ENCODE measurements at regions not wholly inside any gene's neighbourhood (a gene's known extent, or its start where the extent isn't known, plus 50 kb on each side); places are given as distances from the start of the nearest gene placed in this dataset.

DNA sequence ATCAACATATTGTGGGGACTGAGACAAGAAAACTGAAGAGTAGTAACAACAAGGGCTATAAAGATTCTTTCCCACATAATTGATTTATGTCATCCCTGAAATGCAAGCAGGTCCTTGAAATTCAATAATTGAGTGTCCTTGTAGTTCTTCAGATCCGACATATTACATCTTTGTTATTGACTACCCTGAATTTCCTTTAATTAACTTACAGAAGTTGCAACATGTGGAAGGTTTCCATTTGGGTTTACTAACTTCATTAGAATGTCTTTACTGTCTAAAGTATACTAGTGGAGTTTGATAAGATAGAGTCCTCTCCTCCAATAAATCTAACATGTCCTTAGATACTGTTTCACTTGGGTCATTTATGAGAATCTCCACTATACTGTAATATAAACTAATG, 951.8 kb downstream of the SLC6A15 start:
- DNase-seq (ENCODE audit: low read depth), result no peak
- no peak overlapping the region for H3K4me3 ChIP-seq (ENCODE audit: low read depth, low read length)
- TF ChIP-seq, protein P1, sequence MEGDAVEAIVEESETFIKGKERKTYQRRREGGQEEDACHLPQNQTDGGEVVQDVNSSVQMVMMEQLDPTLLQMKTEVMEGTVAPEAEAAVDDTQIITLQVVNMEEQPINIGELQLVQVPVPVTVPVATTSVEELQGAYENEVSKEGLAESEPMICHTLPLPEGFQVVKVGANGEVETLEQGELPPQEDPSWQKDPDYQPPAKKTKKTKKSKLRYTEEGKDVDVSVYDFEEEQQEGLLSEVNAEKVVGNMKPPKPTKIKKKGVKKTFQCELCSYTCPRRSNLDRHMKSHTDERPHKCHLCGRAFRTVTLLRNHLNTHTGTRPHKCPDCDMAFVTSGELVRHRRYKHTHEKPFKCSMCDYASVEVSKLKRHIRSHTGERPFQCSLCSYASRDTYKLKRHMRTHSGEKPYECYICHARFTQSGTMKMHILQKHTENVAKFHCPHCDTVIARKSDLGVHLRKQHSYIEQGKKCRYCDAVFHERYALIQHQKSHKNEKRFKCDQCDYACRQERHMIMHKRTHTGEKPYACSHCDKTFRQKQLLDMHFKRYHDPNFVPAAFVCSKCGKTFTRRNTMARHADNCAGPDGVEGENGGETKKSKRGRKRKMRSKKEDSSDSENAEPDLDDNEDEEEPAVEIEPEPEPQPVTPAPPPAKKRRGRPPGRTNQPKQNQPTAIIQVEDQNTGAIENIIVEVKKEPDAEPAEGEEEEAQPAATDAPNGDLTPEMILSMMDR (conservative IDR thresholded peaks at IDR 0.05; ENCODE audit: low read depth, low read length), result no peak

DNA sequence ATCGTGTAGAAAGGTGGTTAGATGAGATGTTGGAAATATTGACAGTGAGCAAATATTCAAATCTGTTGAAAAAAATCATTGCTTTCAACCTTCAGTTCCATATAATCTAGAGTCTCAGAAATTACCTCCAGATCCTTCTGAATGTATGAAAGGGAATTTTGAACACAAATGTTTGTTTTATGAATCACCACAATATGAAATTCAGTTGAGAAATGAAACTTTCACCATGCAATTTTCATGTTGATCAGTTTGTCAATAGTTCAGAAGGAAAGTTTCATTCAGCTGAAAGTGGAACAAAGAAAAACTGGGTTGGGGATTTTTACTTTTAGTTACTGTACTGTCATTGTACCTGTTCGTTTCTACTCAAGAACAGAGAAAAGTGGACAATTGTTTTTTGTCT, 953.6 kb downstream of the SLC6A15 start:
- no peak for DNase-seq (ENCODE audit: low read depth)
- TF ChIP-seq, protein P1 (conservative IDR thresholded peaks at IDR 0.05; ENCODE audit: low read depth, low read length), result no peak
- H3K4me3 ChIP-seq (ENCODE audit: low read depth, low read length), result no peak overlapping the region

DNA sequence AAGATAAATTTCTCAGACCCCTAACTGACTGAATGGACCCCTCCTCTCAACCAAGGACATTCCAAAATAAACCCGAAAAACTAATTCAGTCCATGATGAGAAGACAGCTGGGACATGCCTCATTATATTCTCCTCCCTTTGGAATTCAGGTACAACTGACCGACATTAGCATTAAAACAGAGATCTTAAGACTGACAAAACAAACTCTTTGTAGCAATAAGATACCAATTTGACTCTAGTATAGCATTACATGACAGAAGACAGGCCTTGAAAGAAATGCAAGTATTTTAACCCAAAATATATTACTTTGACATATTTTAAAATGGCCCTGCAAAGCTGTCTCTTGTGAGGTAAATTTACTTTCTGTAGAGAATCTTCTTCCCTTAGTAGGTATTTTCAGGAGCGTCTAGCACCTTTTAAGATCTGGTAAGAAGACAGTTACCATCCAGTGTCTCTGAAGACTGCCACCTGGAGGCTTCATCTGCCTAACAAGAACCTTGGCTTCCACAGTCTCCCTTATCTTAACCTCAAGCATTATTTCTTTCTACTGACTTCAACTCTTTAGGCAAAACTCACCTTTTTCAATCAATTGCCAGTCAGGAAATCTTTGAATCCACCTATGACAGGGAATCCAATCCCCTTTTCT, 957.5 kb downstream of the SLC6A15 start:
- TF ChIP-seq, protein P1 (conservative IDR thresholded peaks at IDR 0.05; ENCODE audit: low read depth, low read length), result peak; percentile 50
- no peak overlapping the region for H3K4me3 ChIP-seq (ENCODE audit: low read depth, low read length)
- DNase-seq (ENCODE audit: low read depth), result no peak

DNA sequence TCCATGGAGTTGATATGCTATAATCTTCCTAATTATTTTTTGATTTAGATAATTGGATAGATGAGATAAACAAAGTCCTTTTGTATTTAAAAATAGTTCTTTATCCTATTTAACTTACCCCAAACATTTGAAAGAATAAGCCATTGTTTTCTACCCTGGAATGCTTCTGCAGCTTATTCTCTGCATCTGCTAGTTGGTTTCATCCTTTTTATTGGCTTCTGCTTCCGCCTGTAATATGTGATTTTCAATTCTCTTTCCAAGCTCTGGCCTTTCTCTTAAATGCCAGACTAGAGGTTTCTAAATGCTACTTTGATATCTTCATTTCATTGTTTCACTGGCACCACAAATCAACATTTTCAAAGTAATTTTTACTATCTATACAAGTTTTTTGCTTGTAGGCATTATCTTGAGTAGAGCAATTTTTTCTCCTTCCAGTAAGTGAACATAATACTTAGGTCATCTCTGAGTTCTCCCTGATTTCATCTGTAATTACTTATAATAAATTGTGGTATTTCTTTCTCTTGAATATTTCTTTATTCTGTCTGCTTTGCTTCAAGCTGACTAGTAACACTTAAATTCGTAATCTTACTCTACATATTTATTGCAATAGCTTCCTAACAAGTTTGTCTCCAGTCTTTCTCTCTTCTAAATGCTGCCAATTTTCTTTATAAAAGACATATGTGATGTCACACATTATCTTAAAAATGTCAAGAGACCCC, 958.4 kb downstream of the SLC6A15 start:
- TF ChIP-seq, protein P1 (conservative IDR thresholded peaks at IDR 0.05; ENCODE audit: low read depth, low read length), result no peak
- no peak overlapping the region for H3K4me3 ChIP-seq (ENCODE audit: low read depth, low read length)

DNA sequence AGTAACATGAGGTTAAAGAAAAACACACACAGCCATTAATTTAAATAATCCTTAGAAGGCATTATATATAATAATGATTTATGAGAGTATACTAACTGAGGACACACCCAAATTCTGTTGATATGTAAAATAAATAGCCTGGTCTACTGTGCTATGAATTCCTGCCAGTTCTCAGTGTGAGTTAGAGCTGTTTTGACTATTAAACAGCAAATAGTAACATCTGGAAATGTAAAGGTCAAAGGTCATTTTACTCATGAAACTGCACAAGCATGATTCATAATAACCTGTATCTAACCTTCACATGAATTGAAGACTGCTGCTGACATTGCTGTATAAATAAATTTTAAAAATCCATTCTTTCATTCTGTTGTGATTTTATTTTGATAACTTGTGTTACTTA, 966.7 kb downstream of the SLC6A15 start:
- TF ChIP-seq, protein P1 (conservative IDR thresholded peaks at IDR 0.05; ENCODE audit: low read depth, low read length), result no peak
- H3K4me3 ChIP-seq (ENCODE audit: low read depth, low read length), result no peak overlapping the region
- DNase-seq (ENCODE audit: low read depth), result no peak

More for the DNA sequence above, 958.4 kb downstream of the SLC6A15 start:
- DNase-seq (ENCODE audit: low read depth), result no peak

DNA sequence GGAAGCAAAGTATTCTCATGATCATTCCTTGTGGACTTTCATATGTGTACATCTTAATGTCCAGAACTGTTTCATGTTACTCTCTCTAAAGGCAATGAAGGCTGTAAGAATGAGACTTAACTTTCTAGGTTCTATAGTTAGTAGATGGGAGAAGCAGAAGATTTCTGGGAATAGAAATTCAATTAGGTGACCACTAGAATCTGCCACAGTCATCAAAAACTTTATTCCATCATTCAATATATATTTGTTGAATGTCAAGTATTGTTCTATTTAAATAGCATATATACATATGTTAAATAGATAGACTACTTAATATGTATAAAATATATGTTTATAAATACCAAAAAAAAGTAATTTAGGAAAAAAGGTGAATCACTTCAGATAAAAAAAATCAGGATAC, 972.9 kb downstream of the SLC6A15 start:
- DNase-seq (ENCODE audit: low read depth), result no peak
- TF ChIP-seq, protein P1 (conservative IDR thresholded peaks at IDR 0.05; ENCODE audit: low read depth, low read length), result no peak
- no peak overlapping the region for H3K4me3 ChIP-seq (ENCODE audit: low read depth, low read length)

DNA sequence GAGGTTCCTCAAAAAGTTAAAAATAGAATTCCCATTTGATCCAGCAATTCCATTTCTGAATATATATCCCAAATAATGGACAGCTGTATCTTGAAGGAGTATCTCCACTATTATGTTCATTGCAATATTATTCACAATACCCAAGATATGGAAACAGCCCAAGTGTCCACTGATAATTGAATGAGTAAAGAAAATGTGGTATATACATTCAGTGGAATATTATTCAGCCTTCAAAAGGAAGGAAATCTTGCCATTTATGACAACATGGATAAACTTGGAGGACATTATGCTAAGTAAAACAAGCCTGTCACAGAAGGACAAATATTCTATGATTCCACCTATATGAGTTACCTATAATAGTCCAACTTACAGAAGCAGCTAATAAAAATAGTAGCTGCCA, 979.0 kb downstream of the SLC6A15 start:
- no peak for DNase-seq (ENCODE audit: low read depth)
- H3K4me3 ChIP-seq (ENCODE audit: low read depth, low read length), result no peak overlapping the region
- TF ChIP-seq, protein P1 (conservative IDR thresholded peaks at IDR 0.05; ENCODE audit: low read depth, low read length), result no peak

All from epithelial cell of proximal tubule (primary cell).